ENCODE measurements at regions not wholly inside any gene's neighbourhood (a gene's known extent, or its start where the extent isn't known, plus 50 kb on each side); places are given as distances from the start of the nearest gene placed in this dataset.

DNA sequence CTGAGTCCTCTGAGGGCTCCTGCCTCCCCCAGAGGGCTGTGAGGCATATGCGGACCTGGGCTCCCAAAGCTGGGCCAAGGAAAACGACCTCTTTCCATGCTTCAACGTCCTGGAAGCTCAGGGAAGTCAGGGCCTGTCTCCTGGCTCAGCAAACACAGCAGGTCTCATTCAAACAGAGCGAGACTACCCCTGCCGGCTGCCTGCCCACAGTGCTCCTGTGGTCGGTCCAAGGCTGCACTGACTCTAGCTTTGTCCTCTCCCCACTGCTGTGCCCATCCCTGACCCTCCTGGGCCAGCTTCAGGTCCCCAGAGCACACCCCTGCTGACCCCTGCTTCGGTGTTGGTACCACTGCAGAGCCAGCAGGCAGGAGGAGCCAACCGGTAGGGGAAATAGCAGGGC is 79.6 kb downstream of the PDCL3 start:
- no peak for DNase-seq (ENCODE audit: low spot score)
- H3K27ac Mint-ChIP-seq, result no peak overlapping the region
- no peak overlapping the region for H3K4me3 ChIP-seq
- H3K27me3 Mint-ChIP-seq (ENCODE audit: insufficient read depth, low read depth), result peaks cover 2% of the 10 kb centered on the region
- no peak overlapping the region for H2AFZ ChIP-seq (replicated peaks)
- H3K4me3 Mint-ChIP-seq, result no peak overlapping the region
- H3F3A ChIP-seq (ENCODE audit: low read depth), result peaks cover 5% of the 10 kb centered on the region
- no peaks in the 10 kb centered on the region for H3K36me3 Mint-ChIP-seq
- H3K9me3 ChIP-seq (ENCODE audit: low read depth), result no peaks in the 10 kb centered on the region
- no peaks in the 10 kb centered on the region for H4K20me1 ChIP-seq (ENCODE audit: low read depth)
- H3K27ac ChIP-seq, result no peak overlapping the region
- no peaks in the 10 kb centered on the region for H3K79me2 ChIP-seq (ENCODE audit: low read depth)
- no peak for TF ChIP-seq CTCF (IDR thresholded peaks at IDR 0.05)
- TF ChIP-seq EZH2phosphoT487 (IDR thresholded peaks at IDR 0.05), result no peak
- TF ChIP-seq EZH2 (IDR thresholded peaks at IDR 0.05), result no peak
- H3K4me1 Mint-ChIP-seq, result peaks cover 49% of the 10 kb centered on the region
- no peak overlapping the region for H3K4me2 ChIP-seq
- no peak overlapping the region for H3K9ac ChIP-seq
- peaks cover 13% of the 10 kb centered on the region for H3K9me3 Mint-ChIP-seq
- no peaks in the 10 kb centered on the region for H3K27me3 ChIP-seq
- no peaks in the 10 kb centered on the region for H3K36me3 ChIP-seq
- peaks cover 11% of the 10 kb centered on the region for H3K4me1 ChIP-seq

DNA sequence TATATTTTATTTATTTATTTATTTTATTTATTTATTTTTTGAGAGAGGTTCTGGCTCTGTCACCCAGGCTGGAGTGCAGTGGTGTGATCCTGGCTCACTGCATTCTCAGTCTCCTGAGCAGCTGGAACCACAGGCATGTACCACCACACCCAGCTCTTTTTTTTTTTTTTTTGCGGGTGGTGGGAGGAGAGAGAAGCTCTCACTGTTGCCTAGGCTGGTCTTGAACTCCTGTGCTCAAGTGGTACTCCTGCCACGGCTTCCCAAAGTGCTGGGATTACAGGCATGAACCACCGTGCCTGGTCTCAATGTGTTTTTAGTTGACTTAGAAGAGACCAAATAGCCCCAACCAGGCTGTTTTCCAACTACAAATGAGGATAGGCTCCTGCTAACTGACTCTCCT is 80.7 kb downstream of the PDCL3 start:
- DNase-seq (ENCODE audit: low spot score), result no peak
- Mint-ChIP-seq H3K27ac (no peak overlapping the region), H3K36me3 (no peaks in the 10 kb centered on the region), H3K27me3 (ENCODE audit: insufficient read depth, low read depth) (peaks cover 2% of the 10 kb centered on the region), H3K9me3 (peaks cover 20% of the 10 kb centered on the region), H3K4me3 (no peak overlapping the region), H3K4me1 (peaks cover 49% of the 10 kb centered on the region)
- Histone ChIP-seq H3K79me2 (ENCODE audit: low read depth) (no peaks in the 10 kb centered on the region), H3K9ac (no peak overlapping the region), H3K4me3 (no peak overlapping the region), H3K9me3 (ENCODE audit: low read depth) (no peaks in the 10 kb centered on the region), H3K4me2 (no peak overlapping the region), H3K4me1 (peaks cover 11% of the 10 kb centered on the region), H3F3A (ENCODE audit: low read depth) (peaks cover 5% of the 10 kb centered on the region), H3K27me3 (no peaks in the 10 kb centered on the region), H2AFZ (replicated peaks) (no peak overlapping the region), H3K27ac (no peak overlapping the region), H3K36me3 (no peaks in the 10 kb centered on the region), H4K20me1 (ENCODE audit: low read depth) (no peaks in the 10 kb centered on the region)
- TF ChIP-seq EZH2phosphoT487 (IDR thresholded peaks at IDR 0.05), result no peak
- no peak for TF ChIP-seq EZH2 (IDR thresholded peaks at IDR 0.05)
- TF ChIP-seq CTCF (IDR thresholded peaks at IDR 0.05), result no peak

- no peaks in the 10 kb centered on the region for H3K36me3 Mint-ChIP-seq
- no peak overlapping the region for H3K4me2 ChIP-seq
- H3K36me3 ChIP-seq, result no peaks in the 10 kb centered on the region
- no peaks in the 10 kb centered on the region for H3K79me2 ChIP-seq (ENCODE audit: low read depth)
- H3F3A ChIP-seq (ENCODE audit: low read depth), result peaks cover 5% of the 10 kb centered on the region
- H3K4me3 ChIP-seq, result no peak overlapping the region
- TF ChIP-seq CTCF (IDR thresholded peaks at IDR 0.05) (no peak), EZH2 (IDR thresholded peaks at IDR 0.05) (no peak), EZH2phosphoT487 (IDR thresholded peaks at IDR 0.05) (no peak)
- H3K9me3 ChIP-seq (ENCODE audit: low read depth), result no peaks in the 10 kb centered on the region
- H3K27ac ChIP-seq, result no peak overlapping the region
- peaks cover 49% of the 10 kb centered on the region for H3K4me1 Mint-ChIP-seq
- H3K4me1 ChIP-seq, result peaks cover 11% of the 10 kb centered on the region
- peaks cover 2% of the 10 kb centered on the region for H3K27me3 Mint-ChIP-seq (ENCODE audit: insufficient read depth, low read depth)
- H3K9ac ChIP-seq, result no peak overlapping the region
- no peak overlapping the region for H3K4me3 Mint-ChIP-seq
- no peak for DNase-seq (ENCODE audit: low spot score)
- H3K27me3 ChIP-seq, result no peaks in the 10 kb centered on the region
- no peak overlapping the region for H2AFZ ChIP-seq (replicated peaks)
- peaks cover 23% of the 10 kb centered on the region for H3K9me3 Mint-ChIP-seq
- H4K20me1 ChIP-seq (ENCODE audit: low read depth), result no peaks in the 10 kb centered on the region
- H3K27ac Mint-ChIP-seq, result no peak overlapping the region
These were observed 81.2 kb downstream of the PDCL3 start for GRCh38 chr2:100643906-100644501.
